ENCODE measurements at regions not wholly inside any gene's neighbourhood (a gene's known extent, or its start where the extent isn't known, plus 50 kb on each side); places are given as distances from the start of the nearest gene placed in this dataset.

DNA sequence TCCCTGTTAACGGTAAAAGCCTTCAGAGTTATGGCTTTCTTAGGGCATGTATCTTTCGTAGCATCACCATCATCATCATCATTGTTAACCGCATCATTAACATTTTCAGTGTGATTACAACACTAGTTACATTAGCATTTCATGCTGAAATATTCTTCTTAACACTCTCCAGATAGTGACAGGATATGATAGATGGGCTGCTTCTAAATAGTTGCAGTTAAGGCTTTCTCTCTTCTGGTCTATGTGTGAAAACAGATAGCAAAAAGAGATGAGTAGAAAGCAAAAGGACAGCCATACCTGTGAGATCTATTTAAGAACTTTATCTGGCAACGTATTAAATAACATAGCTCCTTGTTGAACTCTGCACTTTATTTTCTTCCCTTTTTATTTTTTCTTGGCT, 1069.8 kb downstream of the ADGRL3 start:
- ATAC-seq (ENCODE audit: low read depth) (no peak), DNase-seq (no peak)
- Histone ChIP-seq H3K23ac (ENCODE audit: low read depth, low read length) (no peak overlapping the region), H3K9ac (ENCODE audit: low read depth, low read length) (no peak overlapping the region), H3K4me3 (ENCODE audit: insufficient read depth, low read depth, low read length) (no peak overlapping the region), H3K36me3 (ENCODE audit: control insufficient read depth, insufficient read depth, low read length) (no peaks in the 10 kb centered on the region), H4K20me1 (ENCODE audit: insufficient read depth, low read length) (no peaks in the 10 kb centered on the region), H3K4me2 (ENCODE audit: low read depth, low read length) (no peak overlapping the region), H3K27ac (ENCODE audit: insufficient read depth, low read length) (no peak overlapping the region), H2AFZ (replicated peaks; ENCODE audit: low read length, poor library complexity) (no peak overlapping the region), H4K8ac (ENCODE audit: low read depth in 2 of 2, low read length in 2 of 2) (no peak overlapping the region), H3K4me1 (ENCODE audit: control insufficient read depth, insufficient read depth, low read length) (no peaks in the 10 kb centered on the region), H3K18ac (ENCODE audit: low read depth, low read length) (no peak overlapping the region), H4K91ac (ENCODE audit: insufficient read depth, low read depth, low read length) (no peak overlapping the region), H3K79me1 (ENCODE audit: low read depth in 1 of 2, low read length in 2 of 2) (no peaks in the 10 kb centered on the region), H3K14ac (replicated peaks; ENCODE audit: low read depth, low read length) (no peak overlapping the region), H3K56ac (ENCODE audit: extremely low read depth, insufficient read depth, low read length) (no peak overlapping the region), H3K9me1 (ENCODE audit: insufficient read depth, low read length) (no peaks in the 10 kb centered on the region), H2AK9ac (replicated peaks; ENCODE audit: low read depth, low read length, poor library complexity) (no peak overlapping the region), H2BK120ac (ENCODE audit: low read depth, low read length) (no peak overlapping the region), H2BK20ac (ENCODE audit: low read depth, low read length) (no peak overlapping the region), H2AK5ac (ENCODE audit: low read depth, low read length) (no peak overlapping the region), H4K5ac (ENCODE audit: low read depth, low read length) (no peak overlapping the region), H3K9me3 (ENCODE audit: control insufficient read depth, insufficient read depth, low read length) (peaks cover 7% of the 10 kb centered on the region), H2BK5ac (ENCODE audit: low read depth, low read length, poor library complexity, severe bottlenecking) (no peak overlapping the region), H3K27me3 (ENCODE audit: control insufficient read depth, insufficient read depth, low read length) (no peaks in the 10 kb centered on the region), H2BK15ac (ENCODE audit: low read depth, low read length) (no peak overlapping the region), H3K4ac (ENCODE audit: low read depth, low read length) (no peak overlapping the region)
- ChIA-PET POLR2A (ENCODE audit: unreplicated experiment) (no interaction called here), CTCF (no interaction called here)
- no TSS peak for BruUV-seq (replicated peaks)
- in situ Hi-C loops (cut with MboI; ENCODE audit: low sequenced_read_pairs), result no loop called here
- dilution Hi-C loops (cut with HindIII; ENCODE audit: low sequenced_read_pairs, unreplicated experiment), result no loop called here
- intact Hi-C loops (cut with micrococcal nuclease), result no loop called here
- no CpG with 5 or more reads among the region's 4 CpGs for WGBS, 2 experiments (ENCODE audit: extremely low coverage in 2 of 2, insufficient read length in 1 of 2)
- TF ChIP-seq USF2 (IDR thresholded peaks at IDR 0.05; ENCODE audit: low read depth, low read length), result no peak
- no peak for TF ChIP-seq SMC3 (IDR thresholded peaks at IDR 0.05; ENCODE audit: low read depth, low read length)
- no peak for TF ChIP-seq RCOR1 (IDR thresholded peaks at IDR 0.05; ENCODE audit: insufficient replicate concordance, low read length)
- no peak for TF ChIP-seq ELK1 (IDR thresholded peaks at IDR 0.05; ENCODE audit: borderline replicate concordance, low read depth, low read length)
- TF ChIP-seq MAFK (IDR thresholded peaks at IDR 0.05; ENCODE audit: low read depth, low read length), result no peak
- TF ChIP-seq RFX5 (IDR thresholded peaks at IDR 0.05; ENCODE audit: low read depth, low read length), result no peak
- TF ChIP-seq RAD21 (IDR thresholded peaks at IDR 0.05; ENCODE audit: low read length), result no peak
- TF ChIP-seq NFE2L2 (IDR thresholded peaks at IDR 0.05; ENCODE audit: low read depth, low read length), result no peak
- TF ChIP-seq CEBPB (IDR thresholded peaks at IDR 0.05; ENCODE audit: low read depth, low read length), result no peak
- TF ChIP-seq BHLHE40 (IDR thresholded peaks at IDR 0.05; ENCODE audit: low read depth, low read length), result no peak
- TF ChIP-seq CTCF (conservative IDR thresholded peaks at IDR 0.05; ENCODE audit: low read depth, low read length), result no peak
- TF ChIP-seq FOS (IDR thresholded peaks at IDR 0.05; ENCODE audit: low read depth, low read length), result no peak
- TF ChIP-seq POLR2A (IDR thresholded peaks at IDR 0.05; ENCODE audit: low read depth, low read length), result no peak
- TF ChIP-seq MXI1 (IDR thresholded peaks at IDR 0.05; ENCODE audit: borderline replicate concordance, low read depth, low read length), result no peak
- TF ChIP-seq MAZ (IDR thresholded peaks at IDR 0.05; ENCODE audit: borderline replicate concordance, low read depth, low read length), result no peak
- TF ChIP-seq CHD1 (IDR thresholded peaks at IDR 0.05; ENCODE audit: low read depth, low read length), result no peak

Data from IMR-90 (cell line).